ENCODE measurements at regions not wholly inside any gene's neighbourhood (a gene's known extent, or its start where the extent isn't known, plus 50 kb on each side); places are given as distances from the start of the nearest gene placed in this dataset.

DNA sequence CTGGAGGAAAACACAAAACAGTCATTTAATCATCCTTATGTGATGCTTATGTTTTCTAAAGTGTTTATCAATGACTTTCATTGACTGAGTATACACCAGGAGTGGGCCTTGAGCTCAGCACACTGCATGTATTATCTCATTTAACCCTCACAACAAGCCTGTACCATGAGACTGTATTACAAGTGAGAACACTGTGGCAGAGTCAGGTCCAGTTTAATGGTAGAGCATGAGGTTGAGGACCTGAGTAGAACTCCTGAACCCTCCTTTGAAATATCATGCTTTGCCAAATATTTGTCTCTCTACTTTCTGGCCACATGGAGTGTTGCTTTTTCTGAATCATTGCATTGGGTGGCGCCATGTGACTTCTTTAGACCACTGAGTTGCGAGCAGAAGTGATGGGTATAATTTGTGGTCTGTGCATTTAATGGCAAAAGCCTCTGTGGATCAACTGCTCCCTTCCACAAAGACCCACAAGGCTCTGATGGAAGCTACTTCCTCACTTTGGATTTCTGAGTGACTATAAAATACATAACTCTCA, 65.0 kb upstream of the SIRPG start:
- TF ChIP-seq CTCF (IDR thresholded peaks at IDR 0.05) (no peak), POLR2A (IDR thresholded peaks at IDR 0.05) (no peak)
